Stimulated activated effector memory CD8-positive, alpha-beta T cell treated with anti-CD3 and anti-CD28 coated beads, Interleukin-12 subunit alpha, Interleukin-12 subunit beta, amount 100 ng/mL, for 72 hours (primary cell): ENCODE measurements at regions not wholly inside any gene's neighbourhood (a gene's known extent, or its start where the extent isn't known, plus 50 kb on each side); places are given as distances from the start of the nearest gene placed in this dataset.

Experiments
- ATAC-seq: fragments of 150-1000 bp; cut with Tn5 transposase; 2 replicates; pipeline ENCODE4 v1.10.0; 2021
- DNase-seq, 2 donors: peaks; one replicate each; pipeline ENCODE4 v3.0.0; 2021 to 2022; ENCODE audit warnings: low spot score in 2 of 2
- H3K27ac Mint-ChIP-seq: one replicate; pipeline ENCODE4 v1.8.0; 2022; ENCODE audit warnings: mild to moderate bottlenecking, mixed read lengths
- H3K36me3 Mint-ChIP-seq: one replicate; pipeline ENCODE4 v1.8.0; 2022; ENCODE audit warnings: mild to moderate bottlenecking, mixed read lengths
- H3K4me1 Mint-ChIP-seq: one replicate; pipeline ENCODE4 v1.8.0; 2022; ENCODE audit warnings: mixed read lengths
- H3K4me3 Mint-ChIP-seq: one replicate; pipeline ENCODE4 v1.8.0; 2022; ENCODE audit warnings: mild to moderate bottlenecking, mixed read lengths
- H3K9me3 Mint-ChIP-seq: one replicate; pipeline ENCODE4 v1.8.0; 2022; ENCODE audit warnings: mixed read lengths

DNA sequence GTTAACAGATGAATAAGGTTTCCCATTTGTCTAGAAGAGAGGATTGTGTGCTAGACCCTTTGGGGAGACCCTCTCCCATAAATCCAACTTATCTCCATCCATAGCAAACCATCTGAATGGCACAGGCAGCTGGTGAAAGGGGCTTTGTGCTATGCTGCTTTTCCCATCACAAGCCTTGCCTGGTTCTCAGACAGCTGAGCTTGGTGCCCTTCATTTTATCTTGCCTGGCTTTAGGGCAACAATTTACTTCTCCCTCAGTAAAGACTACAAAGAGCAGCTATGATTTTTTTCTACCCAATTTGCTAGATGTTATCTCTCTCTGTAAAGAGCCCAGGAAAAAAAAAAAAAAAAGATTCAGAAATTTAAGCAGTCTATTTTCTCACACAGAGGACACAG, 117.0 kb upstream of the COL21A1 start:
- Mint-ChIP-seq H3K9me3 (no peaks in the 10 kb centered on the region), H3K27ac (no peak overlapping the region)
- no peak for ATAC-seq

DNA sequence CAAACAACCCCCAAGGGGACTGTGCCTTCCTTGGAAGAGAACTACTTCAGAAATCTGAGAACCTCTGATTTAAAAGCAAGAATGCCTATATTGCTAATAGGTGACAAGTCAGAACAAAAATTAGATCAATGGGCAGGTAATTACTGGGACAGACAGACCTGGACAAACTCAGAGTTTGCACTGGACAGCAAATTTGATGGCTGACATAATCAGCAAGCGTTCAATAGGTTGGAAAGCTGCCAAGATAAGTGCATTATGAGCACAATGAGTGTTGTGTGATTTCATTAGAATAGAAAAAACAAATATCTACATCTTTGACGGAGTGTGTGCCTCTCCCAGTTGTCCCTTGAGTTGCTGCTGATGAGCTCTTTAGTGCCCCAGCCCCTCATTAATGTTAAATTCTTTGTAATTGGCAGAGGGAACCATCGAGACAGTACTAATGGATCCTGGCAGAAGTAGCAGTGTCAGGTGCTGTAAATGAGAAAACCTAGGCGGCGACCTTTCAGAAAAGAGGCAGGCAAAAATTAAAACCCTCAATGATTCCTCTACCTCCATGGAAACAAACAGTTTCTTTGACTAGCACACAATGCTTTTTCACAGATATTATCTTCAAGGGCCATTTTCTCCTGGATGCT, 116.5 kb upstream of the COL21A1 start:
- no peak for DNase-seq
- Mint-ChIP-seq H3K9me3 (no peaks in the 10 kb centered on the region), H3K27ac (no peak overlapping the region), H3K4me1 (no peaks in the 10 kb centered on the region), H3K4me3 (no peak overlapping the region), H3K36me3 (no peaks in the 10 kb centered on the region)
- ATAC-seq, result no peak

More for the DNA sequence above, 117.0 kb upstream of the COL21A1 start:
- DNase-seq, result no peak
- Mint-ChIP-seq H3K4me1 (no peaks in the 10 kb centered on the region), H3K4me3 (no peak overlapping the region), H3K36me3 (no peaks in the 10 kb centered on the region)

DNA sequence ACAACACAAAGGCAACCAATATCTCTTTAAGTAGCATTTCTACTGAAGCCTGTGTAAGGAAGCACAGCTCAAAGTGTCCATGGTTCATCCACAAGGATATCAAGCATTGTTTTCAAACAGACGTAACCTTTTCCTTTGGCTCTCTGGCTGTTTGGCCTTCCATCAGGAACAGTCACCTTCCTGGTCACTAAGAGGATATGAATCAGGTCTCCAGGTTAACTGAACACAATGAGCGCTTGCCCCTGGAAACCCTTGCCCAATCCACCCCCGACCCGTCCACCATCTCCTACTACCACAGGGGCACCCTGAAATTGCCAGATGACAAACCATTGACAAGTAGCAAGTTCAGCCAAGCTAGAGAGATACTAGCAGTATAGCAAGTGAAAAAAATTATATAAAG, 114.4 kb upstream of the COL21A1 start:
- H3K4me3 Mint-ChIP-seq, result no peak overlapping the region
- no peak for ATAC-seq
- H3K9me3 Mint-ChIP-seq, result no peaks in the 10 kb centered on the region
- no peaks in the 10 kb centered on the region for H3K4me1 Mint-ChIP-seq
- H3K36me3 Mint-ChIP-seq, result no peaks in the 10 kb centered on the region
- DNase-seq, result no peak
- H3K27ac Mint-ChIP-seq, result no peak overlapping the region

DNA sequence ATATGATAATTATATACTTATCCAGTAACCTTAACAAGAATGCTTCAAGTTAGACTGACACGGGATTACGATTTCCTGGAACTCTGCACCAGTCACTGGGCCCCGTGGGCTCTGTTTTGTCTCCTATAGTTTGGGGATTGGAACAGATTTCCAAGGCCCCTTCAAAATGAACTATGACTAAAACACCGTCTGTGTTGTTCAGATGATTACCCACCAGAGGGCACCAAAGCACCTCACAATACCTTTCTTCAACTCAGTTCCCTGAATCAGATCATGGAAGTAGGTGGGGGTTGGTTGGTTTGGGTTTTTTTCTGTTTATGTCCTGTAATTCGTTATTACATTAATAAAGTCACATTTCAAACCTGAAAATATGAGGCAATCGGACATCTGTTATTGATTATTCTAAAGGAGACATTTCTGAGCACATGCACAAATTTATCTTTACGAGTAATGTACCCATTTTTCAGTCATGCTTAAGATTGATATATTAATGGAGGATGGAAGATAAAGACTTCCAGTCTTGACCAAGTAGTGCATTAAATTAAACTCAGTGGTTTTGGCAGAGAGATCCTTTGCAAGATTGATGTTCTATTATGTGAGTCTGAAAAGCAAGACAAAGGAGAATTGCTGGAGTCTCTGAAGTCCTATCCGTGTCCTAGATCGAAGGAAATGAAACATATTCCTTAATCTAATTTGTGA, 112.0 kb upstream of the COL21A1 start:
- no peak overlapping the region for H3K4me3 Mint-ChIP-seq
- H3K27ac Mint-ChIP-seq, result no peak overlapping the region
- ATAC-seq, result peak; percentile 64
- H3K36me3 Mint-ChIP-seq, result no peaks in the 10 kb centered on the region
- no peaks in the 10 kb centered on the region for H3K4me1 Mint-ChIP-seq
- DNase-seq, result peak in 1 of 2 donors; percentile 52
- H3K9me3 Mint-ChIP-seq, result no peaks in the 10 kb centered on the region

- H3K9me3 Mint-ChIP-seq, result no peaks in the 10 kb centered on the region
- DNase-seq (no peak), ATAC-seq (peak; percentile 51)
- H3K27ac Mint-ChIP-seq, result no peak overlapping the region
- no peak overlapping the region for H3K4me3 Mint-ChIP-seq
- H3K4me1 Mint-ChIP-seq, result no peaks in the 10 kb centered on the region
- H3K36me3 Mint-ChIP-seq, result no peaks in the 10 kb centered on the region
Measured at GRCh38 chr6:56357616-56358373, 110.4 kb upstream of the COL21A1 start.

DNA sequence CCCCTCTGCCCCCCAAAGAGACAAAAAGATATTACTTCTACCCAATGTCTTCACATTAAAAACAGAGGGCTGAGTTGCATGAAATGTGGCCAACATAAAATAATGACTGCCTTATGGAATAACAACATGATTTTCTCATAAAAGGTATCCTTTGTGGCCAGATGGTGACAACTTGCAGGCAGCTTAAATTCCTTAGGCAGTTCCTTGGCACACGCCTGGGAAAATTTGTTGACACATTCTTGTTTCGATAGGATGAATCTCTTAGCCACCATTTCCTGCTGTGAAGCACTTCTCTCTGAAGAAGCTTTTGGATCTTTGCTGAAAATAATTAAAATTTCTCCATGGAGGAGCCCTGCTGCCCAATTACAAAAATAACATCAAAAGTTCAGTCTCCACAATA, 109.0 kb upstream of the COL21A1 start:
- Mint-ChIP-seq H3K27ac (no peak overlapping the region), H3K36me3 (no peaks in the 10 kb centered on the region), H3K4me3 (no peak overlapping the region), H3K9me3 (no peaks in the 10 kb centered on the region), H3K4me1 (no peaks in the 10 kb centered on the region)
- ATAC-seq (no peak), DNase-seq (no peak)

- no peak overlapping the region for H3K27ac Mint-ChIP-seq
- DNase-seq, result no peak
- no peaks in the 10 kb centered on the region for H3K4me1 Mint-ChIP-seq
- ATAC-seq, result no peak
- no peaks in the 10 kb centered on the region for H3K9me3 Mint-ChIP-seq
- H3K4me3 Mint-ChIP-seq, result no peak overlapping the region
- no peaks in the 10 kb centered on the region for H3K36me3 Mint-ChIP-seq
Measured at GRCh38 chr6:56353860-56354259, 106.5 kb upstream of the COL21A1 start.

- H3K27ac Mint-ChIP-seq, result no peak overlapping the region
- ATAC-seq (no peak), DNase-seq (no peak)
- no peaks in the 10 kb centered on the region for H3K9me3 Mint-ChIP-seq
- no peaks in the 10 kb centered on the region for H3K36me3 Mint-ChIP-seq
- H3K4me3 Mint-ChIP-seq, result no peak overlapping the region
- no peaks in the 10 kb centered on the region for H3K4me1 Mint-ChIP-seq
Measured at GRCh38 chr6:56350628-56351260, 103.4 kb upstream of the COL21A1 start.

DNA sequence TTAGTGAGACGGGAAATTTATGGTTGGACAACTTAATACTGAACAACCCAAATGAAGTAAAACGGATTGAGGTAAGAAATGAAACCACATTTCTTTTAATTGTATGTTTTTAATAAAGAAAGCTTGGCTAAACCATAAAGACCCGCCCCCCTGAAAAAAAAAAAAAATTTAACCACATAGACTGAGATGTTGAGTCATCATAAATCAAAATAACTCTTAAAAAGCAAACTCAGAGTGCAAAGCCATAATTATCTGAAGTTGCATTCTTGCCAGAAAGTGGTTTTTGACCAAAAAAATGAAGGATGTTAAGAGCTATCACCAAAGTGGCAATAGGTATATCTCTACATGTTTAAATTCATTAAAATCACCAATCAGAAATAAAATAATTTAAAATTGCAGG, 101.8 kb upstream of the COL21A1 start:
- H3K4me1 Mint-ChIP-seq, result no peaks in the 10 kb centered on the region
- no peaks in the 10 kb centered on the region for H3K9me3 Mint-ChIP-seq
- no peak for ATAC-seq
- H3K4me3 Mint-ChIP-seq, result no peak overlapping the region
- no peaks in the 10 kb centered on the region for H3K36me3 Mint-ChIP-seq
- DNase-seq, result no peak
- H3K27ac Mint-ChIP-seq, result no peak overlapping the region

DNA sequence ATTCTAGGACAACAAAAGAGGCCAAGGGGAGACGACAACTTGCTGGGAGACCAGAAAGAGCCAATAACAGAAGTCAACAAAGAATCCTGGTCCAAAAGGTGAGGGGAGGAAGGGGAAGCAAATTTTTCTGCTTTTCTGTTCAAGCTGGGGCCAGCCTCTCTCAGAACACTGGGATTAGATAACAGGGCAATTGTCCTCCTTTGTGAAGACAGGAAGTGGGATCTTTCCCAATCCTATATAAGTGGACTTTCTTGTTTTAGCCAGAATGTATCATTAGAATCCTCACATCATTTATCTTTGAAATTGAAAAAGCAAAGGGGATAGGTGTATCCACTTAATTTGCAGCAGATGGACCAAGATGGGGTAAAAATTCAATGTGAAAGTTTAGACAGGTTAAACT, 101.2 kb upstream of the COL21A1 start:
- Mint-ChIP-seq H3K36me3 (no peaks in the 10 kb centered on the region), H3K4me1 (no peaks in the 10 kb centered on the region), H3K27ac (no peak overlapping the region), H3K4me3 (no peak overlapping the region), H3K9me3 (no peaks in the 10 kb centered on the region)
- no peak for ATAC-seq
- DNase-seq, result no peak

- Mint-ChIP-seq H3K4me3 (no peak overlapping the region), H3K27ac (no peak overlapping the region), H3K4me1 (no peaks in the 10 kb centered on the region), H3K9me3 (no peaks in the 10 kb centered on the region), H3K36me3 (no peaks in the 10 kb centered on the region)
- DNase-seq, result no peak
- no peak for ATAC-seq
Measured at GRCh38 chr6:56347526-56347925, 100.1 kb upstream of the COL21A1 start.

DNA sequence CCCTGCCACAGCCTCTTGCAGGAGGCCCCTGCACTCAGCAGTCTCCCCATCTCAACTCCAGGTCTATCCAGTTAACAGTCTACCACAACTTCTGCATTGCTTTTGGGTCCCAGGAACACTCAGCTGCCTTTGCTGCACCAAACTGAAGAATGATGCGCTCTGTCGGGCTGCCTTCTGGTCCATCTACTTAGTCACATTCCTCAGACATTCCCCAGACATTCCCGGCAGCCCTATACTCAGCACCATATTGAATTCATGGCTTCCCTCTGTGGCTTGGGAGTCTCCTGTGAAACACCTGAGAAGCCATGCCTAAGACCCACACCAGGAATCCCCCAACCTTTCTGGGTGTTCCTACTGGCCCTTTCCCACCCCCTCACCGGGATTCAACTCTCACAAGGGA, 99.6 kb upstream of the COL21A1 start:
- no peak overlapping the region for H3K27ac Mint-ChIP-seq
- DNase-seq (no peak), ATAC-seq (no peak)
- no peak overlapping the region for H3K4me3 Mint-ChIP-seq
- H3K4me1 Mint-ChIP-seq, result no peaks in the 10 kb centered on the region
- H3K9me3 Mint-ChIP-seq, result no peaks in the 10 kb centered on the region
- H3K36me3 Mint-ChIP-seq, result no peaks in the 10 kb centered on the region

- H3K27ac Mint-ChIP-seq, result no peak overlapping the region
Measured at GRCh38 chr6:56345376-56345995, 98.1 kb upstream of the COL21A1 start.

GRCh38 chr6:56343295-56343694, 95.9 kb upstream of the COL21A1 start:
- H3K9me3 Mint-ChIP-seq, result no peaks in the 10 kb centered on the region

More at GRCh38 chr6:56345376-56345995, 98.1 kb upstream of the COL21A1 start:
- Mint-ChIP-seq H3K4me1 (no peaks in the 10 kb centered on the region), H3K9me3 (no peaks in the 10 kb centered on the region), H3K36me3 (no peaks in the 10 kb centered on the region), H3K4me3 (no peak overlapping the region)
- DNase-seq (no peak), ATAC-seq (no peak)

DNA sequence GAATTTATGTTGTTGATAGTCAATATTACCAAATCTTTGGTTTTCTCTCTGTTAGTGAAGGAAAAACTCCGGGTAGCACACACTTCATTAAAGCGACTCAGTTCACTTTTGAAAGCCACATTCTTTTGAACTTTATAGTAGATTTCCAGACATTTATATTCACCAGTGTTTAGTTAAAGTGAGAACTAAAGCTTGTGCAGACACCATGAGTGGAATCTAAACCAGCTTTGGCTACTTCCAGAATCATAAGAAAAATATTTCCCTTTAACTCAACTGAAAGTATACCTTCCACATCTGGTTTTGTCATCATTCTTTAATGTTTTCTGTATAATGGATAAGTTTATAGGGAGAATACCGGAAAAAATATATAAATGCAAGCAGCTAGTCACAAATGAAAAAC, 92.1 kb upstream of the COL21A1 start:
- Mint-ChIP-seq H3K36me3 (no peaks in the 10 kb centered on the region), H3K4me1 (no peaks in the 10 kb centered on the region), H3K27ac (no peak overlapping the region), H3K4me3 (no peak overlapping the region), H3K9me3 (no peaks in the 10 kb centered on the region)
- DNase-seq (no peak), ATAC-seq (no peak)

More at GRCh38 chr6:56343295-56343694, 95.9 kb upstream of the COL21A1 start:
- Mint-ChIP-seq H3K4me3 (no peak overlapping the region), H3K4me1 (no peaks in the 10 kb centered on the region), H3K27ac (no peak overlapping the region), H3K36me3 (no peaks in the 10 kb centered on the region)
- DNase-seq (no peak), ATAC-seq (no peak)
